WTC11 (cell line): ENCODE measurements at regions not wholly inside any gene's neighbourhood (a gene's known extent, or its start where the extent isn't known, plus 50 kb on each side); places are given as distances from the start of the nearest gene placed in this dataset.

Experiments
- ATAC-seq: fragments of 200-7000 bp; cut with Tn5 transposase; 2 replicates; pipeline ENCODE4 v1.10.0; 2021; ENCODE audit warnings: mild to moderate bottlenecking, moderate library complexity
- CTCF ChIA-PET: fragments of 300-600 bp; sonication (Branson Sonifier 250); formaldehyde crosslinking; loops from one replicate; lab custom pipeline; 2021; ENCODE audit warnings: antibody characterized with exemption; lab: Charles Lee
- POLR2A ChIA-PET: fragments of 350-600 bp; sonication (Branson Sonifier 250); formaldehyde crosslinking; loops from one replicate; lab custom pipeline; 2021; ENCODE audit warnings: antibody characterized with exemption; lab: Charles Lee
- DNase-seq: peaks from one replicate; pipeline ENCODE4 v3.0.0; 2021; ENCODE audit warnings: low spot score
- H3K27ac Mint-ChIP-seq: 2 replicates; pipeline ENCODE4 v1.8.0; 2021; ENCODE audit warnings: mixed read lengths
- H3K27me3 Mint-ChIP-seq: 2 replicates; pipeline ENCODE4 v1.8.0; 2021; ENCODE audit warnings: low read depth, mild to moderate bottlenecking, moderate library complexity, mixed read lengths
- H3K36me3 Mint-ChIP-seq: 2 replicates; pipeline ENCODE4 v1.8.0; 2021; ENCODE audit warnings: mixed read lengths
- H3K4me1 Mint-ChIP-seq: 2 replicates; pipeline ENCODE4 v1.8.0; 2022; ENCODE audit warnings: mixed read lengths
- H3K4me3 Mint-ChIP-seq: 2 replicates; pipeline ENCODE4 v1.8.0; 2021; ENCODE audit warnings: mild to moderate bottlenecking, moderate library complexity, mixed read lengths
- H3K9me3 Mint-ChIP-seq: 2 replicates; pipeline ENCODE4 v1.8.0; 2021; ENCODE audit warnings: mixed read lengths
- EMX1 ChIP-seq: fragments of 250-450 bp; sonication (Bioruptor Pico); IDR thresholded peaks from 2 replicates; pipeline ENCODE4 v1.8.0; 2021; ENCODE audit warnings: mild to moderate bottlenecking
- FOXK1 ChIP-seq: sonication (generic); formaldehyde crosslinking; IDR thresholded peaks from 2 replicates; pipeline ENCODE4 v1.8.0; 2022; ENCODE audit warnings: mild to moderate bottlenecking, moderate library complexity, missing genetic modification reagents
- KAT7 ChIP-seq: sonication (generic); formaldehyde crosslinking; IDR thresholded peaks from 2 replicates; pipeline ENCODE4 v1.8.1; 2023; ENCODE audit warnings: missing genetic modification reagents, mild to moderate bottlenecking, borderline replicate concordance
- NFATC4 ChIP-seq: fragments of 250-450 bp; sonication (Bioruptor Pico); IDR thresholded peaks from 2 replicates; pipeline ENCODE4 v1.9.0; 2021; ENCODE audit warnings: mild to moderate bottlenecking
- NFE2L1 ChIP-seq: sonication (generic); formaldehyde crosslinking; IDR thresholded peaks from 2 replicates; pipeline ENCODE4 v1.8.1; 2023; ENCODE audit warnings: missing genetic modification reagents
- NR1H2 ChIP-seq: sonication (generic); formaldehyde crosslinking; IDR thresholded peaks from 2 replicates; pipeline ENCODE4 v1.9.0; 2021; ENCODE audit warnings: mild to moderate bottlenecking, moderate library complexity, missing genetic modification reagents
- SMAD4 ChIP-seq: sonication (generic); formaldehyde crosslinking; IDR thresholded peaks from 2 replicates; pipeline ENCODE4 v1.8.0; 2022; ENCODE audit warnings: mild to moderate bottlenecking, missing genetic modification reagents
- SOX15 ChIP-seq: fragments of 250-450 bp; sonication (Bioruptor Pico); IDR thresholded peaks from 2 replicates; pipeline ENCODE4 v1.9.0; 2021; ENCODE audit warnings: mild to moderate bottlenecking
- TCF7 ChIP-seq: sonication (generic); formaldehyde crosslinking; IDR thresholded peaks from 2 replicates; pipeline ENCODE4 v1.8.0; 2022; ENCODE audit warnings: mild to moderate bottlenecking, low read depth, missing genetic modification reagents, moderate library complexity
- ZNF121 ChIP-seq: sonication (generic); formaldehyde crosslinking; IDR thresholded peaks from 2 replicates; pipeline ENCODE4 v1.8.0; 2023; ENCODE audit warnings: missing genetic modification reagents
- ZNF263 ChIP-seq: sonication (generic); formaldehyde crosslinking; IDR thresholded peaks from 2 replicates; pipeline ENCODE4 v1.8.1; 2022; ENCODE audit warnings: low read depth, mild to moderate bottlenecking, moderate library complexity, missing genetic modification reagents
- ZNF317 ChIP-seq: sonication (generic); formaldehyde crosslinking; IDR thresholded peaks from 2 replicates; pipeline ENCODE4 v1.8.1; 2023; ENCODE audit warnings: low read depth, mild to moderate bottlenecking, moderate library complexity, missing genetic modification reagents, borderline replicate concordance
- ZNF423 ChIP-seq: fragments of 250-450 bp; sonication (Bioruptor Pico); IDR thresholded peaks from 2 replicates; pipeline ENCODE4 v2.1.2; 2022; ENCODE audit warnings: mild to moderate bottlenecking, moderate library complexity
- TF ChIP-seq, protein P1 (sequence below): sonication (generic); formaldehyde crosslinking; IDR thresholded peaks from 2 replicates; pipeline ENCODE4 v1.8.1; 2023; ENCODE audit warnings: mild to moderate bottlenecking, missing genetic modification reagents, borderline replicate concordance
- TF ChIP-seq, protein P2 (sequence below): fragments of 250-450 bp; sonication (Bioruptor Pico); IDR thresholded peaks from 2 replicates; pipeline ENCODE4 v1.8.0; 2021; ENCODE audit warnings: mild to moderate bottlenecking
- TF ChIP-seq, protein P3 (sequence below): sonication (generic); formaldehyde crosslinking; IDR thresholded peaks from 2 replicates; pipeline ENCODE4 v1.8.1; 2022; ENCODE audit warnings: low read depth, missing genetic modification reagents, borderline replicate concordance
- TF ChIP-seq, protein P4 (sequence below): fragments of 250-450 bp; sonication (Bioruptor Pico); IDR thresholded peaks from 2 replicates; pipeline ENCODE4 v1.9.0; 2021; ENCODE audit warnings: mild to moderate bottlenecking, borderline replicate concordance
- TF ChIP-seq, protein P5 (sequence below): sonication (generic); formaldehyde crosslinking; IDR thresholded peaks from 2 replicates; pipeline ENCODE4 v1.8.0; 2022; ENCODE audit warnings: missing genetic modification reagents
- TF ChIP-seq, protein P6 (sequence below): fragments of 250-450 bp; sonication (Bioruptor Pico); conservative IDR thresholded peaks from 2 replicates; pipeline ENCODE4 v1.9.0; 2021; ENCODE audit warnings: mild to moderate bottlenecking

DNA sequence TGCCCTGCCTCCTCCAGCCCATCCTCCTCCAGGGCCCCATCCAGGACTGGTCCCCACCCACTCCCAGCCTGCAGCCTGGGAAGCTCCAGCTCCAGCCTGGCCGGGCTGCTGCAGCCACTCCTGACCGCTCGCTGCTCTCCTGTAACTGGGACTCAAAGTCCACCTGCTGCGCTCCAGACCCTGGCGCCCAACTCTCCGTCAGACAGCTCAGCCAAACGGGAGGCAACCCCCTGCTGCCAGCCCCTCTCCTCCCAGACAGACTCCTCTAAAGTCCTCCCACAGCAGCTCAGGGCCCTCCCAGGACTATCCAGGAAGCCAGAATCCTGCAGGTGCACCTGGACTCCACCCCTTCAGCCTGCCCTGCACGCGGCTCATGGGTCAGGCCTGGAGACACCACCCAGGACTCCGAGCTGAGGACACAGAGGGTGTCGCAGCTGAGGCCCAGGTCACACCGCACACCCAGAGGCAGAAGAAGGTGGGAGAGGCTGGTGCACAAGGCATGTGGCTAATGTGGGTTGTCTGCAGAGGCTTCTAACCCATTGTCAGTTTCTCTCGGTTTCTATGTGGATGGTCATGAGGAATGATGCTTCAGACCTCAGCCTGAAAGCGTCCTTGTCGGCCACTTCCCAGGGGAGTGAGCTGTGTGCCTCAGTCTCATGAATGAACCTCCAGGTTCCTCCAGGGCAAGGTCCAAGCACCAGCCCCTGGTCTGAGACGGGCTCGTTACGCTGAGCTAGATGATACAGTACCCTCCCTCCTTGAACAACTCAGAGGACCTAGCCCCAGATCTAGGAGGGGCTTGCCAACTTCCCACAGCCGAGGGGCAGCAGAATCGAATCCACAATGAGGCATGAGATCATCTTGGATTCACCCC is 1514.8 kb downstream of the TBC1D22A start:
- POLR2A ChIA-PET: no interaction called here
- Mint-ChIP-seq H3K4me1 (peaks cover 13% of the 10 kb centered on the region), H3K9me3 (peaks cover 14% of the 10 kb centered on the region), H3K36me3 (peaks cover 12% of the 10 kb centered on the region), H3K27ac (peak overlapping the region; percentile 57; the same call in 1 of the 2 replicates), H3K4me3 (no peak overlapping the region), H3K27me3 (peaks cover 5% of the 10 kb centered on the region; the same call in 1 of the 2 replicates)
- TF ChIP-seq KAT7 (CRISPR knock-in tag) (no peak), NR1H2 (no peak), TCF7 (CRISPR knock-in tag) (no peak), ZNF121 (CRISPR knock-in tag) (no peak), ZNF317 (no peak), SOX15 (CRISPR knock-in tag) (no peak), FOXK1 (CRISPR knock-in tag) (no peak), SMAD4 (CRISPR knock-in tag) (no peak), NFE2L1 (CRISPR knock-in tag) (no peak), EMX1 (CRISPR knock-in tag) (no peak), ZNF423 (CRISPR knock-in tag) (no peak), ZNF263 (no peak), NFATC4 (no peak)
- TF ChIP-seq, protein P1, sequence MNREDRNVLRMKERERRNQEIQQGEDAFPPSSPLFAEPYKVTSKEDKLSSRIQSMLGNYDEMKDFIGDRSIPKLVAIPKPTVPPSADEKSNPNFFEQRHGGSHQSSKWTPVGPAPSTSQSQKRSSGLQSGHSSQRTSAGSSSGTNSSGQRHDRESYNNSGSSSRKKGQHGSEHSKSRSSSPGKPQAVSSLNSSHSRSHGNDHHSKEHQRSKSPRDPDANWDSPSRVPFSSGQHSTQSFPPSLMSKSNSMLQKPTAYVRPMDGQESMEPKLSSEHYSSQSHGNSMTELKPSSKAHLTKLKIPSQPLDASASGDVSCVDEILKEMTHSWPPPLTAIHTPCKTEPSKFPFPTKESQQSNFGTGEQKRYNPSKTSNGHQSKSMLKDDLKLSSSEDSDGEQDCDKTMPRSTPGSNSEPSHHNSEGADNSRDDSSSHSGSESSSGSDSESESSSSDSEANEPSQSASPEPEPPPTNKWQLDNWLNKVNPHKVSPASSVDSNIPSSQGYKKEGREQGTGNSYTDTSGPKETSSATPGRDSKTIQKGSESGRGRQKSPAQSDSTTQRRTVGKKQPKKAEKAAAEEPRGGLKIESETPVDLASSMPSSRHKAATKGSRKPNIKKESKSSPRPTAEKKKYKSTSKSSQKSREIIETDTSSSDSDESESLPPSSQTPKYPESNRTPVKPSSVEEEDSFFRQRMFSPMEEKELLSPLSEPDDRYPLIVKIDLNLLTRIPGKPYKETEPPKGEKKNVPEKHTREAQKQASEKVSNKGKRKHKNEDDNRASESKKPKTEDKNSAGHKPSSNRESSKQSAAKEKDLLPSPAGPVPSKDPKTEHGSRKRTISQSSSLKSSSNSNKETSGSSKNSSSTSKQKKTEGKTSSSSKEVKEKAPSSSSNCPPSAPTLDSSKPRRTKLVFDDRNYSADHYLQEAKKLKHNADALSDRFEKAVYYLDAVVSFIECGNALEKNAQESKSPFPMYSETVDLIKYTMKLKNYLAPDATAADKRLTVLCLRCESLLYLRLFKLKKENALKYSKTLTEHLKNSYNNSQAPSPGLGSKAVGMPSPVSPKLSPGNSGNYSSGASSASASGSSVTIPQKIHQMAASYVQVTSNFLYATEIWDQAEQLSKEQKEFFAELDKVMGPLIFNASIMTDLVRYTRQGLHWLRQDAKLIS (CRISPR knock-in tag): no peak
- TF ChIP-seq, protein P2, sequence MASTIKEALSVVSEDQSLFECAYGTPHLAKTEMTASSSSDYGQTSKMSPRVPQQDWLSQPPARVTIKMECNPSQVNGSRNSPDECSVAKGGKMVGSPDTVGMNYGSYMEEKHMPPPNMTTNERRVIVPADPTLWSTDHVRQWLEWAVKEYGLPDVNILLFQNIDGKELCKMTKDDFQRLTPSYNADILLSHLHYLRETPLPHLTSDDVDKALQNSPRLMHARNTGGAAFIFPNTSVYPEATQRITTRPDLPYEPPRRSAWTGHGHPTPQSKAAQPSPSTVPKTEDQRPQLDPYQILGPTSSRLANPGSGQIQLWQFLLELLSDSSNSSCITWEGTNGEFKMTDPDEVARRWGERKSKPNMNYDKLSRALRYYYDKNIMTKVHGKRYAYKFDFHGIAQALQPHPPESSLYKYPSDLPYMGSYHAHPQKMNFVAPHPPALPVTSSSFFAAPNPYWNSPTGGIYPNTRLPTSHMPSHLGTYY (CRISPR knock-in tag): no peak
- TF ChIP-seq, protein P3, sequence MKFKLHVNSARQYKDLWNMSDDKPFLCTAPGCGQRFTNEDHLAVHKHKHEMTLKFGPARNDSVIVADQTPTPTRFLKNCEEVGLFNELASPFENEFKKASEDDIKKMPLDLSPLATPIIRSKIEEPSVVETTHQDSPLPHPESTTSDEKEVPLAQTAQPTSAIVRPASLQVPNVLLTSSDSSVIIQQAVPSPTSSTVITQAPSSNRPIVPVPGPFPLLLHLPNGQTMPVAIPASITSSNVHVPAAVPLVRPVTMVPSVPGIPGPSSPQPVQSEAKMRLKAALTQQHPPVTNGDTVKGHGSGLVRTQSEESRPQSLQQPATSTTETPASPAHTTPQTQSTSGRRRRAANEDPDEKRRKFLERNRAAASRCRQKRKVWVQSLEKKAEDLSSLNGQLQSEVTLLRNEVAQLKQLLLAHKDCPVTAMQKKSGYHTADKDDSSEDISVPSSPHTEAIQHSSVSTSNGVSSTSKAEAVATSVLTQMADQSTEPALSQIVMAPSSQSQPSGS: no peak
- TF ChIP-seq, protein P4, sequence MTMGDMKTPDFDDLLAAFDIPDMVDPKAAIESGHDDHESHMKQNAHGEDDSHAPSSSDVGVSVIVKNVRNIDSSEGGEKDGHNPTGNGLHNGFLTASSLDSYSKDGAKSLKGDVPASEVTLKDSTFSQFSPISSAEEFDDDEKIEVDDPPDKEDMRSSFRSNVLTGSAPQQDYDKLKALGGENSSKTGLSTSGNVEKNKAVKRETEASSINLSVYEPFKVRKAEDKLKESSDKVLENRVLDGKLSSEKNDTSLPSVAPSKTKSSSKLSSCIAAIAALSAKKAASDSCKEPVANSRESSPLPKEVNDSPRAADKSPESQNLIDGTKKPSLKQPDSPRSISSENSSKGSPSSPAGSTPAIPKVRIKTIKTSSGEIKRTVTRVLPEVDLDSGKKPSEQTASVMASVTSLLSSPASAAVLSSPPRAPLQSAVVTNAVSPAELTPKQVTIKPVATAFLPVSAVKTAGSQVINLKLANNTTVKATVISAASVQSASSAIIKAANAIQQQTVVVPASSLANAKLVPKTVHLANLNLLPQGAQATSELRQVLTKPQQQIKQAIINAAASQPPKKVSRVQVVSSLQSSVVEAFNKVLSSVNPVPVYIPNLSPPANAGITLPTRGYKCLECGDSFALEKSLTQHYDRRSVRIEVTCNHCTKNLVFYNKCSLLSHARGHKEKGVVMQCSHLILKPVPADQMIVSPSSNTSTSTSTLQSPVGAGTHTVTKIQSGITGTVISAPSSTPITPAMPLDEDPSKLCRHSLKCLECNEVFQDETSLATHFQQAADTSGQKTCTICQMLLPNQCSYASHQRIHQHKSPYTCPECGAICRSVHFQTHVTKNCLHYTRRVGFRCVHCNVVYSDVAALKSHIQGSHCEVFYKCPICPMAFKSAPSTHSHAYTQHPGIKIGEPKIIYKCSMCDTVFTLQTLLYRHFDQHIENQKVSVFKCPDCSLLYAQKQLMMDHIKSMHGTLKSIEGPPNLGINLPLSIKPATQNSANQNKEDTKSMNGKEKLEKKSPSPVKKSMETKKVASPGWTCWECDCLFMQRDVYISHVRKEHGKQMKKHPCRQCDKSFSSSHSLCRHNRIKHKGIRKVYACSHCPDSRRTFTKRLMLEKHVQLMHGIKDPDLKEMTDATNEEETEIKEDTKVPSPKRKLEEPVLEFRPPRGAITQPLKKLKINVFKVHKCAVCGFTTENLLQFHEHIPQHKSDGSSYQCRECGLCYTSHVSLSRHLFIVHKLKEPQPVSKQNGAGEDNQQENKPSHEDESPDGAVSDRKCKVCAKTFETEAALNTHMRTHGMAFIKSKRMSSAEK (CRISPR knock-in tag): no peak
- TF ChIP-seq, protein P5, sequence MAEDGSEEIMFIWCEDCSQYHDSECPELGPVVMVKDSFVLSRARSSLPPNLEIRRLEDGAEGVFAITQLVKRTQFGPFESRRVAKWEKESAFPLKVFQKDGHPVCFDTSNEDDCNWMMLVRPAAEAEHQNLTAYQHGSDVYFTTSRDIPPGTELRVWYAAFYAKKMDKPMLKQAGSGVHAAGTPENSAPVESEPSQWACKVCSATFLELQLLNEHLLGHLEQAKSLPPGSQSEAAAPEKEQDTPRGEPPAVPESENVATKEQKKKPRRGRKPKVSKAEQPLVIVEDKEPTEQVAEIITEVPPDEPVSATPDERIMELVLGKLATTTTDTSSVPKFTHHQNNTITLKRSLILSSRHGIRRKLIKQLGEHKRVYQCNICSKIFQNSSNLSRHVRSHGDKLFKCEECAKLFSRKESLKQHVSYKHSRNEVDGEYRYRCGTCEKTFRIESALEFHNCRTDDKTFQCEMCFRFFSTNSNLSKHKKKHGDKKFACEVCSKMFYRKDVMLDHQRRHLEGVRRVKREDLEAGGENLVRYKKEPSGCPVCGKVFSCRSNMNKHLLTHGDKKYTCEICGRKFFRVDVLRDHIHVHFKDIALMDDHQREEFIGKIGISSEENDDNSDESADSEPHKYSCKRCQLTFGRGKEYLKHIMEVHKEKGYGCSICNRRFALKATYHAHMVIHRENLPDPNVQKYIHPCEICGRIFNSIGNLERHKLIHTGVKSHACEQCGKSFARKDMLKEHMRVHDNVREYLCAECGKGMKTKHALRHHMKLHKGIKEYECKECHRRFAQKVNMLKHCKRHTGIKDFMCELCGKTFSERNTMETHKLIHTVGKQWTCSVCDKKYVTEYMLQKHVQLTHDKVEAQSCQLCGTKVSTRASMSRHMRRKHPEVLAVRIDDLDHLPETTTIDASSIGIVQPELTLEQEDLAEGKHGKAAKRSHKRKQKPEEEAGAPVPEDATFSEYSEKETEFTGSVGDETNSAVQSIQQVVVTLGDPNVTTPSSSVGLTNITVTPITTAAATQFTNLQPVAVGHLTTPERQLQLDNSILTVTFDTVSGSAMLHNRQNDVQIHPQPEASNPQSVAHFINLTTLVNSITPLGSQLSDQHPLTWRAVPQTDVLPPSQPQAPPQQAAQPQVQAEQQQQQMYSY (CRISPR knock-in tag): no peak
- TF ChIP-seq, protein P6, sequence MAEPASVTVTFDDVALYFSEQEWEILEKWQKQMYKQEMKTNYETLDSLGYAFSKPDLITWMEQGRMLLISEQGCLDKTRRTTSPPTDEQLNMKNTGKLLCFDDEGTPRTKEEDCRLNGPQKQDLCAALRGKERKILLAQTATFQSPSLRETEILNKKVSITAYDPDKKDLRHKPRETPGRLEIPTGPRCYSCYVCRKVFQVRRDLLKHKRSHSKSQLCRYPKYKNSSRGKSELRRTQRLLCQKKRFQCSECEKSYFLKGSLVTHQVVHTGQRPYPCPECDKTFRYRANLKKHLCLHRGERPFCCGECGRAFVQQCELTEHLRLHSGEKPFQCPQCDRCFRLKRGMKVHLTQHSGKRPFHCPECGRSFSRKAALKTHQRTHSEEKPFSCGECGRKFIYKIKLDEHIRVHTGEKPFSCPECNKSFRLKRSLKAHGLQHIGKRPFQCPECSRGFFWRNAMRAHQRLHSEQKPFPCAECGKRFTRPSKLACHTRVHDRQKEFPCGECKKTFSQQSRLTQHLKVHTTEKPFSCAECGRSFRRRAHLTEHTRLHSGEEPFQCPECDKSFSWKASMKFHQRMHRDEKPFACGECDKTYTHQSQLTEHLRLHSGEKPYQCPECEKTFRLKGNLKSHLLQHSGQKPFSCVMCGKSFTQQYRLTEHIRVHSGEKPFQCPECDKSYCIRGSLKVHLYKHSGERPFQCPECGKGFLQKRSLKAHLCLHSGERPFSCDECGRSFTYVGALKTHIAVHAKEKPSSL (CRISPR knock-in tag): no peak
- CTCF ChIA-PET: interaction anchor here (0.8 kb wide), 1 partner anchor 55 kb away, joined by 3 read pairs; no protein-coding TSS in a partner anchor
- DNase-seq (no peak), ATAC-seq (no peak; the same call in 1 of the 2 replicates)
